GM12872 (cell line): ENCODE measurements at regions not wholly inside any gene's neighbourhood (a gene's known extent, or its start where the extent isn't known, plus 50 kb on each side); places are given as distances from the start of the nearest gene placed in this dataset.

Source experiments
- TF ChIP-seq, protein P1 (sequence below): IDR thresholded peaks from 3 replicates; pipeline ENCODE4 v1.5.1; 2011; ENCODE audit warnings: low read depth, mild to moderate bottlenecking, low read length, moderate library complexity; ENCODE audit not compliant: insufficient read depth

DNA sequence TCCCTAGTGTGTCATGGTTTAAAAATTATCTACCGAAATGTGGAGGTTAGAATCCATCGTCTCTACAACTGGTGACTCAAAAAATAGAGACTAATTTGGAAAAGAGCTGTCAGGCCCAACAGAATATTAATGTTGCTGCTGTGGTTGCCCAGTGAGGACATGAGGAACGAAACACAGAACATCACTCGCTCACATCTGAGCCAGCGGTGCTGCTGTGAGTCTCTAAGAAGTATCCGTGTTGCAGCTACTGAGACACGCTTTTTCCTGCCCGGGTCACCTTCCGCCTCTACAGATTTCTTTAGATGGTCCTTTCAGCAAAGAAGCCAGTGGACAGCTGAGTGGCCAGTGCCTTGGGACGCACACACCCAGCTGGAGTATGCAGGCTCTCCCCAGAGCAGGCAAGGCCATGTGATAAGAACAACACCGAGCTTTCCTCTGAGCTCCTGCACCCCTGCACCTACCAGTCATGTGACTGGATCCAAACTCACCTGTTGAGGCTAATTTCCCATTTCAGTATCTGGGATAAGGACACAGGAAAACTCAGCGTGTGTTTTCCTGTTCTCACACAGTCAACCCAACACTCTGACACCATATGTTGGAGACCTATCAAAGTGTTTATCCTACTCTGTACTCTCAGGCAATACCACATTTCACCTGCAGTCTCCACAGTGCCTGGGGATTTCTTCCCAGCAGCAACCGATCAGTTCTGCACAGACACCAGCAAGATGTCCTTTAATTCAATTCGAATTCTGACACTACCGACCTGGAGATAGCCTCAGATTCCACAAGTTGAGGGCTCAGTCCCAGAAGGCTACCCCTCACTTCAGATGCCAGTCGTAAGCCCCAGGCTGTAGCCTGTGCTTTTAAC is 119.0 kb upstream of the RPS6KA2 start:
- TF ChIP-seq, protein P1, sequence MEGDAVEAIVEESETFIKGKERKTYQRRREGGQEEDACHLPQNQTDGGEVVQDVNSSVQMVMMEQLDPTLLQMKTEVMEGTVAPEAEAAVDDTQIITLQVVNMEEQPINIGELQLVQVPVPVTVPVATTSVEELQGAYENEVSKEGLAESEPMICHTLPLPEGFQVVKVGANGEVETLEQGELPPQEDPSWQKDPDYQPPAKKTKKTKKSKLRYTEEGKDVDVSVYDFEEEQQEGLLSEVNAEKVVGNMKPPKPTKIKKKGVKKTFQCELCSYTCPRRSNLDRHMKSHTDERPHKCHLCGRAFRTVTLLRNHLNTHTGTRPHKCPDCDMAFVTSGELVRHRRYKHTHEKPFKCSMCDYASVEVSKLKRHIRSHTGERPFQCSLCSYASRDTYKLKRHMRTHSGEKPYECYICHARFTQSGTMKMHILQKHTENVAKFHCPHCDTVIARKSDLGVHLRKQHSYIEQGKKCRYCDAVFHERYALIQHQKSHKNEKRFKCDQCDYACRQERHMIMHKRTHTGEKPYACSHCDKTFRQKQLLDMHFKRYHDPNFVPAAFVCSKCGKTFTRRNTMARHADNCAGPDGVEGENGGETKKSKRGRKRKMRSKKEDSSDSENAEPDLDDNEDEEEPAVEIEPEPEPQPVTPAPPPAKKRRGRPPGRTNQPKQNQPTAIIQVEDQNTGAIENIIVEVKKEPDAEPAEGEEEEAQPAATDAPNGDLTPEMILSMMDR, result no peak

DNA sequence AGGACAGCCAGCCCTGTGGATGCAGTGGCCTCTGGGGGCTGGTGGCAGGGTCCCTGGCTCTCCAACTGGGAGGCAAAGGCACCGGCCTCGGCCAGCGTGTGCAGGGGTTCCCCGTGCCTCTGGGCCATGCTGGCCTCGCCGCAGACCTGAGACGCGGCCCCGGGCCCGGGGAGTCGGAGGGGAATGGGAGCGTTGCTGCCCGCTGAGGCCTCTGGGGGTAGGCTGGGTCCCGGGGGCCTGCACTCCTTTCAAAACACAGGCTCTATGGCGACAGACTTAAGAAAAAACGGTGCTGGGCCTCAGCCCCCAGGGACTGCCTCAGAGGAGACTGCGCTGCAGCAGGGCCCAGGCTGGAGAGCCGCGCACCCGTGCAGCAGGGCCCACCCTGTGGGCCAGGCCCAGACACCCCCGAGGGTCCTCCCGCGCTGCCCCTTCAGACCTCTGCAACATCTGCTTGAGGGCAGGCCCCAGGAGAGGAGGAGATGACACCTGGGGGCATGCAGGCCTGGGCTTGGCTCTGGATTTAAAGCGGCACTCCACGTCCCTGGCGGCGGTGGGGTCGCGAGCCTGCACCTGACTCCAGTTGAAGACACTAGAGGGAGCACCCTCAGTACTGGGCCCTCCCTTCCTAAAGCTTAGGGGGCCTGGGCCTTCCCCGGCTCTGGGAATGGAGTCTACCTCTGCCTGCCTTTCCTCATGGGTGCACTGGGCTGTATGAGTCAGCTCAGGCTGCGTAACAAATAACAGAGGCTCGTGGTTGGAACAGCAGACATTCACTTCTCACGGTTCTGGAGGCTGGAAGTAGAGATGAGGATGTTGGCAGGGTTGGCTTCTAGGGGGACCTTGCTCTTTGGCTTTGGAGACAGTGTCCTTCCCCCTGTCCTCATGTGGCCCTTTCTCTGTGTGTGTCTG is 117.4 kb upstream of the RPS6KA2 start:
- TF ChIP-seq, protein P1, result no peak

DNA sequence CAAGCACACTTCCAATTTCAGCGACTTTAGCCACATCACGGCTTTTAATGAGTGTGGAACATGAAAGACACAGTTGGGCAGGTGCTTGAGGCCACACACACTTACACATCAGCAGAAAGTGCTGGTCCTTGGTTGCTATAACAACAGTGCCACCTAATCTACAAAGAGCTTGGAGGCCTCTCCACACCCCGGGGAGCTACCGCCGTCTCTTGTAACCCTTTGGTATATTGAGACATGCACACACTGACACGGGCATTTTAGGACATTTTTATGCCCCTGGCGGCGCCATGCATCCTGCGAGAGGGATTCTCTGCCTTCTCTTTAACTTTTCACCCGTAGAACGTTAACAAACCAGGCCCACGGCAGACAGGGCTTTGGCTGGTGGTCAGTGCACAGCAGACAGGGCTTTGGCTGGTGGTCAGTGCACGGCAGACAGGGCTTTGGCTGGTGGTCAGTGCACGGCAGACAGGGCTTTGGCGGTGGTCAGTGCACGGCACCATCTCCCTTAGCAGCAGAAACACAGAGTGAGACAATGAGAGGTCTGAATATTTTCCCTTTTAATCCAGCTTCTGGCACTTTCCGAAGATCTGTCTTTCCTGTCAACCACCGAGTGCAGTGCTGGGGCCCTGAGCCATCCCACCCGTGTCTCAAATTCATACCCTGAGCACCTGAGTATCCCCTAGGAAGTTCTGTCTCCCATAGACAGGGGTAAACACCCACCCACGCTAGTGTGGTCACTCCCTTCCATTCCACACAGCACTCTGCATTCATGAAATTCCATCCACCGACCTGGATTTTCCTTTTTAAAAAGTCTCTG is 116.6 kb upstream of the RPS6KA2 start:
- TF ChIP-seq, protein P1, result no peak

DNA sequence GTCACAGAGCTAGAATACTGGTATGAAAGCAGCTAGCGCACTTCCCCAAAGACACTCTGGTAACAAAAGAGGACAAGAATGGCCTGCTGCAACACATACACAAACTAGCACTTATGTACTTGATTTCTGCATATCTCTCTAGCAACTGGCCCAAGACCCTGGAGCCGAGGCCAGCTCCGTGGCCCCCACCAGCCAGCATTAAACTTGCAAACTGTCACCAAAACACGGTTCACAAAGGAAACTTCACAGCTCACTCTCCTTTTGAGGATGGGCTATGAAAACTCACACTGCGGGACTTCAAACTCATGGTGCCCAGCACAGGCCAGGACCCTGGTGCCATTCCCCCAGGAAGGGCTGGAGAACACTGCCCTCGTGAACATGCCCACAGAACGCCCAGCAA is 115.9 kb upstream of the RPS6KA2 start:
- TF ChIP-seq, protein P1, result no peak

DNA sequence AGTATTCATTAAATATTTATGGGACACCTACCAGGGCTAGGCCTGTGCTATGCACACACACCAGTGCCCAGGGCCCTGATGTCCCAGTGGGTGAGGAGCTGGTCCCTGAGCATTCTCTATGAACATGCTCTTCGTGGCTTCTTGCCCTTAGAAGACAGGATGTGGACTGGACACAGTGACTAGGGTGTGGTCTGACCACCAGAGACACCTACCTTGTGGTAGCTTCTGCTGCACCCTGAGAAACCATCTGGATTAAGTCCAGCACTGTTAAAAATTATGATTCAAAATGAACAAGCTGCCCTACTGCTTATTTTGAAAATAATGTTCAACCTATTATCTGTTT is 112.9 kb upstream of the RPS6KA2 start:
- TF ChIP-seq, protein P1, result no peak

DNA sequence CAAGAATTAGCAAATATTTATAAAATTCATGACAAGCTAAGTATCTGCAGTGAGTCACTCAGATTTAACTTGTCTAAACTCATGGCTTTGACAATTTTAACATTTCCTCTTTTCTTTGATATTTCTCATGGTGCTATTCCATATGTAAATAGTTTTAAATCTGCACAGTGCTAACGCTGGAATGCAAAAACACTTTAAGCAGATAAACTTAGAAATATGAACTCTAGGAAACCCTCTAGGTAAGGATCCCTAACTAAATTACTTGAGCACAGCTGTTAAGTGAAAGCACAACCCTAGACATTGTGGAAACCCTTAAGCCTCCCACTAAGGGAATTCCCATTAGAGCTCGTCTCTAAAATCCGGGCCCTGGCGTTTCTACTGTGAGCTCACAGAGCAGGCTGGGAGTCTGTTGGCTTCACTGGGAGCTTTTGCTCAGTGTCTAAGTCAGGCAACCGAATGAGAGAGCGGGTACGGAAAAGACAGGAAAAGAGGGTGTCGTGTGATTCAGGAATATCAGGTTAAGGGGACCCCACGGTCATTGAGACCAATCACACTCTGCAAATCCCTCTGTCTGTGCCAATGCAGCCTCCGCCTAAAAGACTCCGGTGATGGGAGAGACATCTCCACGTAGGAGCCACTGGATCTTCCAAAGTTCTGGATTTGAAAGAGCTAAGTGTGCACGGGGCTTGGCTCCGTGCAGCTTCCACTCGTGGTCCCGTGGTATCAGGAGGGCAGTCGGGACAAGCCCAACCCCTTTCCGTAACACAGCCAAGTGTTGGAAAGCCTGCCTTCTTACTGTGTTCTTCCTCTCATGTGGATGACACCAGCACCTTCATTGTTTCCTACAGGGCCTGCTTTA is 112.3 kb upstream of the RPS6KA2 start:
- TF ChIP-seq, protein P1, result no peak
